ENCODE measurements at regions not wholly inside any gene's neighbourhood (a gene's known extent, or its start where the extent isn't known, plus 50 kb on each side); places are given as distances from the start of the nearest gene placed in this dataset.

GRCh38 chr4:152117054-152117453 lies 356.2 kb upstream of the GATB start:
- H3K4me1 Mint-ChIP-seq: peaks cover 44 to 68% (median 65%) of the 10 kb centered on the region in 4 donors
- H3K9me3 Mint-ChIP-seq: peaks cover 0 to 13% (median 1%) of the 10 kb centered on the region in 9 donors
- POLR2A ChIA-PET: interaction anchor here (0.6 to 10.7 kb wide), 3 partner anchors 16 to 38 kb away, joined by 4 to 112 read pairs (median 5); no protein-coding TSS in a partner anchor
- H3K36me3 Mint-ChIP-seq: peaks cover 0 to 2% (median 0%) of the 10 kb centered on the region in 3 donors
- ATAC-seq (no peak), DNase-seq (no peak)
- peak overlapping the region; percentile 94 to 99 (median 97) for H3K27ac Mint-ChIP-seq
- no peaks in the 10 kb centered on the region for H3K27me3 Mint-ChIP-seq
- peak overlapping the region in 9 of 10 donors; percentile 78 to 91 (median 86) for H3K4me3 Mint-ChIP-seq

GRCh38 chr4:152115794-152116193 lies 355.0 kb upstream of the GATB start:
- peak; percentile 83 to 85 for ATAC-seq
- POLR2A ChIA-PET: interaction anchor here (0.7 to 10.7 kb wide), 5 partner anchors 14 to 131 kb away, joined by 3 to 112 read pairs (median 4); no protein-coding TSS in a partner anchor
- Mint-ChIP-seq H3K4me1 (peaks cover 44 to 71% (median 69%) of the 10 kb centered on the region in 4 donors), H3K27ac (peak overlapping the region; percentile 94 to 99 (median 97)), H3K36me3 (no peaks in the 10 kb centered on the region), H3K4me3 (peak overlapping the region; percentile 77 to 91 (median 86)), H3K9me3 (peaks cover 0 to 13% (median 0%) of the 10 kb centered on the region in 9 donors), H3K27me3 (no peaks in the 10 kb centered on the region)
- peak in 9 of 10 donors; percentile 20 to 73 (median 58) for DNase-seq

- ATAC-seq: no peak
- H3K27me3 Mint-ChIP-seq: no peaks in the 10 kb centered on the region
- H3K27ac Mint-ChIP-seq: peak overlapping the region; percentile 94 to 99 (median 97)
- H3K4me3 Mint-ChIP-seq: peak overlapping the region in 7 of 10 donors; percentile 80 to 91 (median 86)
- DNase-seq: no peak
- H3K36me3 Mint-ChIP-seq: no peaks in the 10 kb centered on the region
- peaks cover 46 to 77% (median 76%) of the 10 kb centered on the region in 4 donors for H3K4me1 Mint-ChIP-seq
- POLR2A ChIA-PET: interaction anchor here (1.0 to 10.7 kb wide), 3 partner anchors 14 to 36 kb away, joined by 4 to 112 read pairs (median 4); no protein-coding TSS in a partner anchor
- H3K9me3 Mint-ChIP-seq: peaks cover 0 to 13% (median 0%) of the 10 kb centered on the region in 9 donors
Observed at GRCh38 chr4:152115118-152115517, 354.3 kb upstream of the GATB start.

- H3K9me3 Mint-ChIP-seq: peaks cover 0 to 13% (median 0%) of the 10 kb centered on the region in 9 donors
- DNase-seq (no peak), ATAC-seq (no peak)
- peak overlapping the region in 3 of 10 donors; percentile 12 to 56 (median 28) for H3K4me3 Mint-ChIP-seq
- peaks cover 48 to 83% (median 81%) of the 10 kb centered on the region in 4 donors for H3K4me1 Mint-ChIP-seq
- H3K27me3 Mint-ChIP-seq: no peaks in the 10 kb centered on the region
- POLR2A ChIA-PET: interaction anchor here (0.7 to 10.7 kb wide), 4 partner anchors 13 to 35 kb away, joined by 3 to 112 read pairs (median 4); no protein-coding TSS in a partner anchor
- peak overlapping the region; percentile 94 to 99 (median 97) for H3K27ac Mint-ChIP-seq
- no peaks in the 10 kb centered on the region for H3K36me3 Mint-ChIP-seq
Observed at GRCh38 chr4:152114562-152114961, 353.8 kb upstream of the GATB start.

GRCh38 chr4:152112887-152113286 lies 352.1 kb upstream of the GATB start:
- peaks cover 0 to 13% (median 0%) of the 10 kb centered on the region in 9 donors for H3K9me3 Mint-ChIP-seq
- no peaks in the 10 kb centered on the region for H3K27me3 Mint-ChIP-seq
- H3K4me3 Mint-ChIP-seq: no peak overlapping the region
- POLR2A ChIA-PET: interaction anchor here (10.7 kb wide), 1 partner anchor 12 kb away, joined by 112 read pairs; no protein-coding TSS in a partner anchor
- peak overlapping the region; percentile 60 to 99 (median 92) for H3K27ac Mint-ChIP-seq
- H3K4me1 Mint-ChIP-seq: peaks cover 60 to 92% (median 89%) of the 10 kb centered on the region in 4 donors
- no peaks in the 10 kb centered on the region for H3K36me3 Mint-ChIP-seq
- DNase-seq: no peak
- no peak for ATAC-seq

GRCh38 chr4:152112190-152112589 lies 351.4 kb upstream of the GATB start:
- POLR2A ChIA-PET: interaction anchor here (10.7 kb wide), 1 partner anchor 11 kb away, joined by 112 read pairs; no protein-coding TSS in a partner anchor
- no peaks in the 10 kb centered on the region for H3K27me3 Mint-ChIP-seq

GRCh38 chr4:152110780-152111179 lies 350.0 kb upstream of the GATB start:
- POLR2A ChIA-PET: interaction anchor here (0.9 to 10.7 kb wide), 3 partner anchors 9 to 30 kb away, joined by 3 to 112 read pairs (median 4); no protein-coding TSS in a partner anchor
- Mint-ChIP-seq H3K36me3 (no peaks in the 10 kb centered on the region), H3K27me3 (no peaks in the 10 kb centered on the region), H3K4me3 (peak overlapping the region in 4 of 10 donors; percentile 49 to 81 (median 66)), H3K27ac (peak overlapping the region in 9 of 10 donors; percentile 56 to 100 (median 90)), H3K4me1 (peaks cover 53 to 92% (median 89%) of the 10 kb centered on the region in 4 donors), H3K9me3 (no peaks in the 10 kb centered on the region)
- DNase-seq: no peak
- no peak for ATAC-seq

More at GRCh38 chr4:152112190-152112589, 351.4 kb upstream of the GATB start:
- peaks cover 58 to 92% (median 89%) of the 10 kb centered on the region in 4 donors for H3K4me1 Mint-ChIP-seq
- DNase-seq (no peak), ATAC-seq (no peak)
- no peaks in the 10 kb centered on the region for H3K36me3 Mint-ChIP-seq
- peaks cover 0 to 12% (median 0%) of the 10 kb centered on the region in 9 donors for H3K9me3 Mint-ChIP-seq
- H3K27ac Mint-ChIP-seq: peak overlapping the region in 8 of 10 donors; percentile 63 to 99 (median 97)
- H3K4me3 Mint-ChIP-seq: peak overlapping the region in 1 of 10 donors; percentile 46

- DNase-seq (no peak), ATAC-seq (peak; percentile 45 to 71)
- H3K27ac Mint-ChIP-seq: peak overlapping the region; percentile 63 to 100 (median 88)
- H3K9me3 Mint-ChIP-seq: no peaks in the 10 kb centered on the region
- H3K27me3 Mint-ChIP-seq: no peaks in the 10 kb centered on the region
- POLR2A ChIA-PET: interaction anchor here (0.9 to 10.7 kb wide), 3 partner anchors 8 to 29 kb away, joined by 3 to 112 read pairs (median 4); no protein-coding TSS in a partner anchor
- H3K36me3 Mint-ChIP-seq: peaks cover 0 to under 1% (median 0%) of the 10 kb centered on the region in 3 donors
- H3K4me3 Mint-ChIP-seq: peak overlapping the region; percentile 35 to 81 (median 64)
- peaks cover 50 to 92% (median 89%) of the 10 kb centered on the region in 4 donors for H3K4me1 Mint-ChIP-seq
Observed at GRCh38 chr4:152109531-152110509, 349.0 kb upstream of the GATB start.

- Mint-ChIP-seq H3K9me3 (no peaks in the 10 kb centered on the region), H3K4me1 (peaks cover 52 to 92% (median 90%) of the 10 kb centered on the region in 4 donors), H3K27me3 (no peaks in the 10 kb centered on the region), H3K27ac (peak overlapping the region; percentile 16 to 100 (median 84)), H3K4me3 (peak overlapping the region in 6 of 10 donors; percentile 15 to 67 (median 50)), H3K36me3 (peaks cover 0 to 12% (median 6%) of the 10 kb centered on the region in 3 donors)
- no peak for ATAC-seq
- DNase-seq: no peak
- POLR2A ChIA-PET: interaction anchor here (0.6 kb wide), 1 partner anchor 148 kb away, joined by 3 read pairs; no protein-coding TSS in a partner anchor
Observed at GRCh38 chr4:152107736-152108500, 347.1 kb upstream of the GATB start.

- POLR2A ChIA-PET: interaction anchor here (0.7 to 10.8 kb wide), 2 partner anchors 8 to 233 kb away, joined by 3 to 112 read pairs; no protein-coding TSS in a partner anchor
- H3K4me3 Mint-ChIP-seq: peak overlapping the region in 5 of 10 donors; percentile 1 to 52 (median 43)
- H3K36me3 Mint-ChIP-seq: peaks cover 0 to 12% (median 8%) of the 10 kb centered on the region in 3 donors
- H3K9me3 Mint-ChIP-seq: no peaks in the 10 kb centered on the region
- peak overlapping the region; percentile 53 to 100 (median 98) for H3K27ac Mint-ChIP-seq
- DNase-seq (no peak), ATAC-seq (no peak)
- no peaks in the 10 kb centered on the region for H3K27me3 Mint-ChIP-seq
- H3K4me1 Mint-ChIP-seq: peaks cover 49 to 92% (median 90%) of the 10 kb centered on the region in 4 donors
Observed at GRCh38 chr4:152106781-152107321, 346.0 kb upstream of the GATB start.

GRCh38 chr4:152106113-152106763 lies 345.4 kb upstream of the GATB start:
- no peak for ATAC-seq
- Mint-ChIP-seq H3K4me3 (peak overlapping the region in 8 of 10 donors; percentile 1 to 52 (median 44)), H3K27me3 (no peaks in the 10 kb centered on the region), H3K36me3 (peaks cover 0 to 12% (median 10%) of the 10 kb centered on the region in 3 donors), H3K27ac (peak overlapping the region; percentile 53 to 100 (median 98)), H3K9me3 (no peaks in the 10 kb centered on the region), H3K4me1 (peaks cover 55 to 96% (median 95%) of the 10 kb centered on the region in 4 donors)
- DNase-seq: no peak
- POLR2A ChIA-PET: interaction anchor here (10.8 kb wide), 1 partner anchor 8 kb away, joined by 112 read pairs; no protein-coding TSS in a partner anchor
